Cardiac muscle cell (in vitro differentiated cells and primary cell): ENCODE measurements at regions not wholly inside any gene's neighbourhood (a gene's known extent, or its start where the extent isn't known, plus 50 kb on each side); places are given as distances from the start of the nearest gene placed in this dataset.

Source experiments
- DNase-seq, 2 donors: peaks; one replicate each; pipeline versions ENCODE4 v3.0.0 to v3.0.0-alpha.2; 2010 to 2017; ENCODE audit warnings: low read depth in 1 of 2, low spot score in 1 of 2
- H3K27ac ChIP-seq: fragments of 200-600 bp; sonication (generic); 2 replicates; pipeline ENCODE4 v1.5.1; 2016
- H3K27me3 ChIP-seq: fragments of 200-600 bp; sonication (generic); 2 replicates; pipeline ENCODE4 v1.6.0; 2016; ENCODE audit warnings: control low read depth
- H3K36me3 ChIP-seq: fragments of 200-600 bp; sonication (generic); 2 replicates; pipeline ENCODE4 v1.5.1; 2016; ENCODE audit warnings: control low read depth
- H3K4me1 ChIP-seq: fragments of 200-600 bp; sonication (generic); 2 replicates; pipeline ENCODE4 v1.8.1; 2017; ENCODE audit warnings: low read depth, mild to moderate bottlenecking, mixed run types
- H3K4me3 ChIP-seq: fragments of 200-600 bp; sonication (generic); 2 replicates; pipeline ENCODE4 v1.5.1; 2016; ENCODE audit warnings: mild to moderate bottlenecking
- H3K9me3 ChIP-seq: fragments of 200-600 bp; sonication (generic); 2 replicates; pipeline ENCODE4 v1.5.1; 2017; ENCODE audit warnings: low read depth, mild to moderate bottlenecking, control low read depth
- CTCF ChIP-seq: IDR thresholded peaks from 2 replicates; pipeline ENCODE4 v1.5.1; 2012; ENCODE audit warnings: low read depth, mild to moderate bottlenecking, low read length

- Histone ChIP-seq H3K36me3 (no peaks in the 10 kb centered on the region), H3K4me3 (no peak overlapping the region), H3K9me3 (no peaks in the 10 kb centered on the region), H3K4me1 (no peaks in the 10 kb centered on the region), H3K27me3 (no peaks in the 10 kb centered on the region), H3K27ac (no peak overlapping the region)
- TF ChIP-seq CTCF, result no peak
- no peak for DNase-seq
These were observed 256.5 kb upstream of the CRY1 start for GRCh38 chr12:107349839-107350238.

GRCh38 chr12:107351109-107351508 is 257.8 kb upstream of the CRY1 start:
- Histone ChIP-seq H3K9me3 (no peaks in the 10 kb centered on the region), H3K36me3 (no peaks in the 10 kb centered on the region), H3K4me3 (no peak overlapping the region), H3K27me3 (no peaks in the 10 kb centered on the region), H3K4me1 (no peaks in the 10 kb centered on the region), H3K27ac (no peak overlapping the region)
- TF ChIP-seq CTCF, result no peak
- no peak for DNase-seq

GRCh38 chr12:107351713-107352112 is 258.4 kb upstream of the CRY1 start:
- Histone ChIP-seq H3K27ac (no peak overlapping the region), H3K36me3 (no peaks in the 10 kb centered on the region), H3K4me3 (no peak overlapping the region), H3K27me3 (peaks cover under 1% of the 10 kb centered on the region), H3K9me3 (no peaks in the 10 kb centered on the region), H3K4me1 (no peaks in the 10 kb centered on the region)
- DNase-seq, result no peak
- no peak for TF ChIP-seq CTCF

DNA sequence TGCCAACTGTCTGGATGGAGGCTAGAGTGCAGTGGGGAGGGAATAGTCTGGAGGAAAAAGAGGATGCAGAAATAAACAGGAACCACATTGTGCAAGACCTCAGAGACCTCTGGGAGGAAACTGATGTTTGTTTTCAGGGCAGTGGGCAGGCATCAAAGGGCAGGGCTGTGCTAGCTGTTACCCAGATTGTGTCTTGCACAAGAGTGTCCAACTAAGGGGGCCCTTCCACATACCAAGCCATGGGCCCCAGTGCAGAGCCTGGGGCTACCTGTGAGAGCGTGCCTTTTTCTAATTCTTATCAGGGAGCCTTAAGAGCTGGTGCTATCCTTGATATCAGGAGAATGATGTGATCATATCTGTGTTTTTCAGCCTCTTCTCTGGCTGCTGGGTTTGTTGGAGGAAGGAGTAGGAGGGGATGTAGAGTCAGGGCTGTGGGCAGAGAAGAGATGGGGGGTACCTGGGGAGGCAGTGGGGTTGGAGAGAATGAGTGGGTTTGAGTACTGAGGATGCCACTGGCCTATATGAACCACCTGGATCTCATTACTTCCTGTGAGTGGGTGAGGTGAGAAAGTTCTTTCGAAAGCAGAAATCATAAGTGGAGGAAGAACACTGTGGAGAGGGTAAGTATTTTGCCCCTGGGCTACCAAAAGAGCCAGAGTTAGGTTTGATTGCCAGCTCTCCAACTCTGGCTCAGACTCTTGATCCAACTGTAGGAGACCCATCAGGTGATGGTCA is 259.2 kb upstream of the CRY1 start:
- peaks cover 5% of the 10 kb centered on the region for H3K27me3 ChIP-seq
- H3K4me1 ChIP-seq, result no peaks in the 10 kb centered on the region
- TF ChIP-seq CTCF, result no peak
- DNase-seq, result no peak
- no peak overlapping the region for H3K4me3 ChIP-seq
- no peak overlapping the region for H3K27ac ChIP-seq
- H3K36me3 ChIP-seq, result no peaks in the 10 kb centered on the region
- H3K9me3 ChIP-seq, result no peaks in the 10 kb centered on the region

DNA sequence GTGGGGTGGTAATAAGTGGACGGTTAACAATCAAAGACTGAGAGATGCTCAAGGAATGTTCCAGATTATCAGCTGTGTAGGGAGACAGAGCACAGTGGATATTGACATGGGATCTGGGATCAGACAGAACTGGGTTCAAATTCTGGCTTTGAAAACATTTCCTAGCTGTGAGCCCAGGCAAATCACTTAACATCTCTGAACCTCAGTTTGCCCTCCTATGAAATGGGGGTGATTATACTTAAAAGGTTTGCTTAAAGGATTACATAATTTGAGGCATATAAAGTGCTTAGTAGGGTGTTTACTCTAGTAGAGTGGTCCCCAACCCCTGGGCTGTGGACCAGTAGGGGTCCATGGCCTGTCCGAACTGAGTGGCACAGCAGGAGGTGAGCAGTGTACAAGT is 260.0 kb upstream of the CRY1 start:
- Histone ChIP-seq H3K27ac (no peak overlapping the region), H3K36me3 (no peaks in the 10 kb centered on the region), H3K4me1 (no peaks in the 10 kb centered on the region), H3K27me3 (peaks cover 5% of the 10 kb centered on the region), H3K4me3 (no peak overlapping the region), H3K9me3 (no peaks in the 10 kb centered on the region)
- TF ChIP-seq CTCF, result no peak
- DNase-seq, result no peak
